ENCODE measurements at regions not wholly inside any gene's neighbourhood (a gene's known extent, or its start where the extent isn't known, plus 50 kb on each side); places are given as distances from the start of the nearest gene placed in this dataset.
A peak's percentile ranks its signal among the peaks of the same experiment; 100 is the strongest.

- Histone ChIP-seq H3K23ac (ENCODE audit: low read length) (no peak overlapping the region), H3K4ac (ENCODE audit: low read depth, low read length) (no peak overlapping the region), H3K36me3 (ENCODE audit: control insufficient read depth, insufficient read depth, low read length) (no peaks in the 10 kb centered on the region), H2BK5ac (ENCODE audit: low read length) (no peak overlapping the region), H3K4me3 (ENCODE audit: low read length) (no peak overlapping the region), H2BK120ac (ENCODE audit: low read depth, low read length) (no peak overlapping the region), H3K4me1 (ENCODE audit: control insufficient read depth, low read depth, low read length) (peaks cover 10% of the 10 kb centered on the region), H4K5ac (ENCODE audit: low read length) (no peak overlapping the region), H3K79me1 (ENCODE audit: low read length) (no peaks in the 10 kb centered on the region), H3K27me3 (ENCODE audit: insufficient read depth, low read length, poor library complexity) (no peaks in the 10 kb centered on the region), H2BK15ac (replicated peaks; ENCODE audit: low read depth) (peak overlapping the region; percentile 78), H3K18ac (ENCODE audit: low read length) (no peak overlapping the region), H2AK5ac (ENCODE audit: low read length) (no peak overlapping the region), H3K56ac (ENCODE audit: low read length) (no peak overlapping the region), H3K9ac (ENCODE audit: low read length) (no peak overlapping the region), H4K8ac (ENCODE audit: low read depth, low read length) (no peak overlapping the region), H3K4me2 (ENCODE audit: low read length) (no peak overlapping the region), H3K27ac (ENCODE audit: low read depth, low read length) (no peak overlapping the region), H3K79me2 (ENCODE audit: control insufficient read depth, insufficient read depth, low read length) (no peaks in the 10 kb centered on the region)
- no peak for DNase-seq
- no CpG with 5 or more reads among the region's 8 CpGs for WGBS (ENCODE audit: extremely low coverage, insufficient coverage, low lambda C conversion rate)
These were observed 420.7 kb upstream of the NFE2L3 start for GRCh38 chr7:25731068-25731845.

DNA sequence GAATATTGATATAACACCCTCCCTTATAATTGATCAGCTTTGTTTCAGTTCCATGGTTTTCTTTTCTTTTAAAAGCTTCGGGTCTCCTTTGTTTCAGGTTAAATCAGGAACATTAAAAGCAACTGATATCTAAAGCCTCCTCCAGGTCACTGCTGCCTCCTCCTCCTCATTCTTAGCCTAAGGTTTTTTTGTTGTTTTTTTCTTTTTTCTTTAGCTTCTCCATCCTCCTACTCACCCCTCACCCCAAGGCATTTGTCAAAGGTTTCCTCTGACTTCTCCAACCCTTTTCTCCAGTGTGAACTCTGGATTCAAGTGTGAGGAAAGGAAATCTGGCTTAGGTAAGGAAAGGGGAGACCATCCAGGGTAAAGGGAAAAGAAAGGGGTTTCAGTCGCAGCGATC is 420.2 kb upstream of the NFE2L3 start:
- H4K5ac ChIP-seq (ENCODE audit: low read length) = no peak overlapping the region
- no CpG with 5 or more reads among the region's 3 CpGs for WGBS (ENCODE audit: extremely low coverage, insufficient coverage, low lambda C conversion rate)
- no peak overlapping the region for H3K4me2 ChIP-seq (ENCODE audit: low read length)
- H3K79me2 ChIP-seq (ENCODE audit: control insufficient read depth, insufficient read depth, low read length) = no peaks in the 10 kb centered on the region
- no peak overlapping the region for H3K23ac ChIP-seq (ENCODE audit: low read length)
- H3K79me1 ChIP-seq (ENCODE audit: low read length) = no peaks in the 10 kb centered on the region
- no peak overlapping the region for H3K56ac ChIP-seq (ENCODE audit: low read length)
- no peaks in the 10 kb centered on the region for H3K36me3 ChIP-seq (ENCODE audit: control insufficient read depth, insufficient read depth, low read length)
- peak overlapping the region; percentile 61 for H2BK120ac ChIP-seq (ENCODE audit: low read depth, low read length)
- H2BK5ac ChIP-seq (ENCODE audit: low read length) = peak overlapping the region; percentile 10
- no peak overlapping the region for H4K8ac ChIP-seq (ENCODE audit: low read depth, low read length)
- no peak overlapping the region for H2AK5ac ChIP-seq (ENCODE audit: low read length)
- H3K27ac ChIP-seq (ENCODE audit: low read depth, low read length) = no peak overlapping the region
- peak overlapping the region; percentile 51 for H3K18ac ChIP-seq (ENCODE audit: low read length)
- no peak overlapping the region for H3K9ac ChIP-seq (ENCODE audit: low read length)
- peaks cover 6% of the 10 kb centered on the region for H3K4me1 ChIP-seq (ENCODE audit: control insufficient read depth, low read depth, low read length)
- no peak overlapping the region for H3K4ac ChIP-seq (ENCODE audit: low read depth, low read length)
- H3K4me3 ChIP-seq (ENCODE audit: low read length) = no peak overlapping the region
- H3K27me3 ChIP-seq (ENCODE audit: insufficient read depth, low read length, poor library complexity) = no peaks in the 10 kb centered on the region
- DNase-seq = no peak
- H2BK15ac ChIP-seq (replicated peaks; ENCODE audit: low read depth) = peak overlapping the region; percentile 78

DNA sequence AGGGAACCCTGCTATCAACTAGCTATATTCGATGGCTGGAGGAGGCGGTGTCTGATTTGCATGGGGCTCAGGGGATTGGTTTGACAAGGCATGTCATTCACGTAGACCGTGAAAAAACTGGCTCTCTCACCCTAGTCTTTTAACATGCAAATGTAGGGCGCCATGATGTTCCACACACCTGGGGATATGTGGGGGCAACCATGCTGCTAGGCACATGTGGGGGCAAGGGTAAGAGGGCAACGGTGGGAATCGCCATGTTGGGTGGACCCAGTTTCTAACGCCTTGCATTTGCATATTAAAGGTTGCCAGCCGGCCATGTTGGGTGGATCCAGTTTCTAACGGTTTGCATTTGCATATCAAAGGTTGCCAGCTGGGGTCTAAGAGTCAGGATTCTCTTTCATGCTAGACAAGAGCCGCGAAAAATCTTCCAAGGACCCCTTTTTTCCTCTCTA is 419.2 kb upstream of the NFE2L3 start:
- Histone ChIP-seq H4K5ac (ENCODE audit: low read length) (no peak overlapping the region), H3K18ac (ENCODE audit: low read length) (no peak overlapping the region), H3K79me2 (ENCODE audit: control insufficient read depth, insufficient read depth, low read length) (no peaks in the 10 kb centered on the region), H3K9ac (ENCODE audit: low read length) (no peak overlapping the region), H3K23ac (ENCODE audit: low read length) (no peak overlapping the region), H3K27me3 (ENCODE audit: insufficient read depth, low read length, poor library complexity) (no peaks in the 10 kb centered on the region), H3K4me1 (ENCODE audit: control insufficient read depth, low read depth, low read length) (peaks cover 4% of the 10 kb centered on the region), H2AK5ac (ENCODE audit: low read length) (no peak overlapping the region), H2BK15ac (replicated peaks; ENCODE audit: low read depth) (no peak overlapping the region), H3K4ac (ENCODE audit: low read depth, low read length) (no peak overlapping the region), H3K4me2 (ENCODE audit: low read length) (no peak overlapping the region), H3K4me3 (ENCODE audit: low read length) (no peak overlapping the region), H3K36me3 (ENCODE audit: control insufficient read depth, insufficient read depth, low read length) (no peaks in the 10 kb centered on the region), H2BK120ac (ENCODE audit: low read depth, low read length) (no peak overlapping the region), H3K79me1 (ENCODE audit: low read length) (no peaks in the 10 kb centered on the region), H3K27ac (ENCODE audit: low read depth, low read length) (no peak overlapping the region), H3K56ac (ENCODE audit: low read length) (peak overlapping the region; percentile 20), H4K8ac (ENCODE audit: low read depth, low read length) (no peak overlapping the region), H2BK5ac (ENCODE audit: low read length) (no peak overlapping the region)
- DNase-seq = no peak
- WGBS (ENCODE audit: extremely low coverage, insufficient coverage, low lambda C conversion rate) = no CpG with 5 or more reads among the region's 12 CpGs

- no CpG with 5 or more reads among the region's 8 CpGs for WGBS (ENCODE audit: extremely low coverage, insufficient coverage, low lambda C conversion rate)
- no peak overlapping the region for H3K27ac ChIP-seq (ENCODE audit: low read depth, low read length)
These were observed 416.2 kb upstream of the NFE2L3 start for GRCh38 chr7:25735674-25736242.

DNA sequence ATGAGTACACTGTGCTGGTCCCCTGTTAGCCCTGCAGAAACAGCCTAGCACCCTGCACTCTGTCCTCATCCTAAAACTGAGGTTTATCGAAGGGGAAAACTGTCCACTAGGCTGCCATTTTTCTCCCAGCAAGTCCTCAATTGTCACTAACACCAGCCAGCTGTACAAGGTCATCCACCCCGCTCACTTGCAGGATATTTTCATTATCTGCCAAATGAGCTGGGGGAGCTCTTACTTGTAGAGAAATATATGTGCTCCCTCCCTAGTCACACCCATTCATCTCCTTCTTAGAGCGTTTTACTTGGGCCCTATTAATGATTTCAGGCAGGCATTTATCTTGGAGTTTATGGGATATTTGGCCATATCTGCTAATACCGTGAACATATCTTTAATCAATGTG is 413.5 kb upstream of the NFE2L3 start:
- no peak overlapping the region for H3K9ac ChIP-seq (ENCODE audit: low read length)
- H3K79me2 ChIP-seq (ENCODE audit: control insufficient read depth, insufficient read depth, low read length) = no peaks in the 10 kb centered on the region
- no peak overlapping the region for H3K23ac ChIP-seq (ENCODE audit: low read length)
- no peak overlapping the region for H4K8ac ChIP-seq (ENCODE audit: low read depth, low read length)
- no CpG with 5 or more reads among the region's 4 CpGs for WGBS (ENCODE audit: extremely low coverage, insufficient coverage, low lambda C conversion rate)
- H2BK120ac ChIP-seq (ENCODE audit: low read depth, low read length) = no peak overlapping the region
- H3K36me3 ChIP-seq (ENCODE audit: control insufficient read depth, insufficient read depth, low read length) = no peaks in the 10 kb centered on the region
- no peak overlapping the region for H3K4me3 ChIP-seq (ENCODE audit: low read length)
- no peak overlapping the region for H3K4me2 ChIP-seq (ENCODE audit: low read length)
- no peak overlapping the region for H3K4ac ChIP-seq (ENCODE audit: low read depth, low read length)
- H3K79me1 ChIP-seq (ENCODE audit: low read length) = no peaks in the 10 kb centered on the region
- H3K4me1 ChIP-seq (ENCODE audit: control insufficient read depth, low read depth, low read length) = no peaks in the 10 kb centered on the region
- no peak overlapping the region for H3K27ac ChIP-seq (ENCODE audit: low read depth, low read length)
- DNase-seq = no peak
- no peak overlapping the region for H2BK15ac ChIP-seq (replicated peaks; ENCODE audit: low read depth)
- no peak overlapping the region for H2BK5ac ChIP-seq (ENCODE audit: low read length)
- no peaks in the 10 kb centered on the region for H3K27me3 ChIP-seq (ENCODE audit: insufficient read depth, low read length, poor library complexity)
- H2AK5ac ChIP-seq (ENCODE audit: low read length) = no peak overlapping the region
- H3K18ac ChIP-seq (ENCODE audit: low read length) = no peak overlapping the region
- H3K56ac ChIP-seq (ENCODE audit: low read length) = no peak overlapping the region
- H4K5ac ChIP-seq (ENCODE audit: low read length) = no peak overlapping the region

More at GRCh38 chr7:25735674-25736242, 416.2 kb upstream of the NFE2L3 start:
- no peaks in the 10 kb centered on the region for H3K79me2 ChIP-seq (ENCODE audit: control insufficient read depth, insufficient read depth, low read length)
- no peak overlapping the region for H3K23ac ChIP-seq (ENCODE audit: low read length)
- no peak overlapping the region for H3K56ac ChIP-seq (ENCODE audit: low read length)
- H3K4me1 ChIP-seq (ENCODE audit: control insufficient read depth, low read depth, low read length) = peaks cover 4% of the 10 kb centered on the region
- no peak overlapping the region for H3K9ac ChIP-seq (ENCODE audit: low read length)
- H3K4me2 ChIP-seq (ENCODE audit: low read length) = no peak overlapping the region
- H2AK5ac ChIP-seq (ENCODE audit: low read length) = no peak overlapping the region
- no peak overlapping the region for H3K4ac ChIP-seq (ENCODE audit: low read depth, low read length)
- no peaks in the 10 kb centered on the region for H3K27me3 ChIP-seq (ENCODE audit: insufficient read depth, low read length, poor library complexity)
- no peak overlapping the region for H2BK5ac ChIP-seq (ENCODE audit: low read length)
- H3K79me1 ChIP-seq (ENCODE audit: low read length) = no peaks in the 10 kb centered on the region
- no peaks in the 10 kb centered on the region for H3K36me3 ChIP-seq (ENCODE audit: control insufficient read depth, insufficient read depth, low read length)
- H3K18ac ChIP-seq (ENCODE audit: low read length) = no peak overlapping the region
- H3K4me3 ChIP-seq (ENCODE audit: low read length) = no peak overlapping the region
- H4K5ac ChIP-seq (ENCODE audit: low read length) = no peak overlapping the region
- no peak overlapping the region for H4K8ac ChIP-seq (ENCODE audit: low read depth, low read length)
- no peak for DNase-seq
- no peak overlapping the region for H2BK120ac ChIP-seq (ENCODE audit: low read depth, low read length)
- H2BK15ac ChIP-seq (replicated peaks; ENCODE audit: low read depth) = no peak overlapping the region
